ENCODE measurements at regions not wholly inside any gene's neighbourhood (a gene's known extent, or its start where the extent isn't known, plus 50 kb on each side); places are given as distances from the start of the nearest gene placed in this dataset.
"Not testable (repeated sequence)": the region's sequence is repeated elsewhere in the genome, so short reads cannot be mapped to it uniquely, and the experiment has no call there.

DNA sequence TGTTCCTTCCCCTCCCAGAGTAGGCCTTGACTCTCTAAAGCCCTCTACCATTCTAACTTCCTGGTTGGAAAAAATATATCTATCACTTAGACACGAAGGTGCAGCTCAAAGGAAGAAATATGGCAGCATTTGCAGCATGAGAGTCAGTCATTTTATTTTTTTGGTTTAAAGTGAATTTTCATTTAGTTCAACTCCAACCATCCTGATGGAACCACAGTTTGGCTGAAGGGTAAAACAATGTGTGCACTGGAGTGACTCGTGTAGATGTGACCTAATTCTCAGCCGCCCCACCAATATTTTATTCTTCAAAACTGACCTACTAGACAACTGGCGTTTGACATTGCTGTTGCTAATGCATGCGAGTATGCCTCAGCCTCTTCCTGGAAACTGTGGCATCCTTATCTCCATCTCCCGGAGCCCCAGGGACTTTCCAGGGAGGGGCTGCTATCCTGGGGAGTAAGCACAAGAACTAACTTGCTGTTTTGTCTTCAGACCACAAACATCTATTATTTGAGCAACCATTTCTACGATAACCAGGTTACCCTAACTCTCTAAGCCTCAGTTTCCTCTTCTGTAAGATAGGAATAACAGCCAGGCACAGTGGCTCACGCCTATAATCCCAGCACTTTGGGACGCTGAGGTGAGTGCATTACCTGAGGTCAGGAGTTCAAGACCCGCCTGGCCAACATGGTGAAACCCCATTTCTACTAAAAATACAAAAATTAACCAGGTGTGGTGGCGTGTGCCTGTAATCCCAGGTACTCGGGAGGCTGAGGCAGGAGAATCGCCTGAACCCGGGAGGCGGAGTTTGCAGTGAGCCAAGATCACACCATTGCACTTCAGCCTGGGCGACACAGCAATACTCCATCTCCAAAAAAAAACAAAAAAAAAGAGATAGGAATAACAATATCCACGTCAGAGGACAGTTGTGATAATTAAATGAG is 148.7 kb upstream of the JARID2 start:
- DNase-seq = no peak

DNA sequence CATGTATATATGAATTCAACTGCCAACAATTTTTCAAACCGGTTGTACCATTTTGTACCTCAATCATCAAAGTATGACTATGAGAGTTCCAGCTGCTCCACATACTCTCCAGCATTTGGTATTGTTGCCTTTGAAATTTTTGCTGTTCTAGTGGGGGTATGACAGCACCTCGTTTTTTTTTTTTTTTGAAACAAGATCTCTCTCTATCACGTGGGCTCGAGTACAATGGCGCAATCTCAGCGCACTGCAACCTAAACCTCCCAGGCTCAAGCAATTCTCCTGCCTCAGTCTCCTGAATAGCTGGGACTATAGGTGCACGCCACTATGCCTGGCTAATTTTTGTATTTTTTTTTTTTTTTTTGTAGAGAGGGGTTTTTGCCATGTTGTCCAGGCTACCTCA is 144.7 kb upstream of the JARID2 start:
- DNase-seq = no peak

DNA sequence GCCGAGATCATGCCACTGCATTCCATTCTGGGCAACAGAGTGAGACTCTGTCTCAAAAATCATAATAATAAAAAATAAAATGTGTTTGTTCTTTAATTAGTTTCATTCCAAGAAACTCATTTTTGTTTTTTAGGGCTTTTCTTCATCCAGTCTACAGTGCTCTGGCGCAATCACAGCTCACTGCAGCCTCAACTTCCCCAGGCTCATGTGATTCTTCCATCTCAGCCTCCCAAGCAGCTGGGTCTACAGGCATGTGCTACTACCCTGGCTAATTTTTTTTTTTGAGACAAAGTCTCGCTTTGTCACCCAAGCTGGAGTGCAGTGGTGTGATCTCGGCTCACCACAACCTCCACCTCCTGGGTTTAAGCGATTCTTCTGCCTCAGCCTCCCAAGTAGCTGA is 143.6 kb upstream of the JARID2 start:
- no peak for DNase-seq

DNA sequence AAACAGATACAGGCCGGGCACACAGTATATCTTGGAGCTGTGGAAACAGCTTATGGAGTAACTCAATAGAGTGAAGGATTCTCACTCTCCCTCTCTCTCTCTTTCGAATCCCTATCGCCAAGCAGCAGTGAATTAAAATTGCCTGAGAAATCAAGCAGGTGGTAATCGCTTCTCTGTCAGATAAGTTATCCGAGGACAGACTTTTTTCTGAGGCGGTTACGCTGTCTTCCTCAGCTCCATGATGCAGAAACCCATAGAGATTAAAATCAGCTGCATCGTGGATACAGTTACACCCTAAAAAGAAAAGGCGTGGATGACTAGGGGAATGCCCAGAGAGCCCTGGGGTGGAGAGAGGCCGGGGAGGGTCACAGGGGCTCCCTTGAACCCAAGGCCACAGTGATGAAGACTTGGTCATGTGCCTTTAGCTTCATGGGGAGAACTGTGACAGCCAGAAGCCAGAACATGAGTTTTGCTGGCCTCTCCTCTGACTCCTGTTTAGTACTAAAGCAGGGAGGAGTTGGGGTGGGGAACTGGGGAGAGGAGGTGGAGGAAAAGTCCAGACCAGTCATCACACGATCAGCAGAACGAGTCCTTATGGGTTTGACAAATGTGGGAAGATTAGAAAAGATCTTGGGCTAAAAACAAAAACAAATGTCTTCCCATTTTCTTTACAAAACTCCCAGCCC is 138.8 kb upstream of the JARID2 start:
- DNase-seq = no peak

GRCh38 chr6:15107644-15108382 is 138.1 kb upstream of the JARID2 start:
- no peak for DNase-seq

GRCh38 chr6:15108383-15108715 is 137.5 kb upstream of the JARID2 start:
- DNase-seq = no peak

DNA sequence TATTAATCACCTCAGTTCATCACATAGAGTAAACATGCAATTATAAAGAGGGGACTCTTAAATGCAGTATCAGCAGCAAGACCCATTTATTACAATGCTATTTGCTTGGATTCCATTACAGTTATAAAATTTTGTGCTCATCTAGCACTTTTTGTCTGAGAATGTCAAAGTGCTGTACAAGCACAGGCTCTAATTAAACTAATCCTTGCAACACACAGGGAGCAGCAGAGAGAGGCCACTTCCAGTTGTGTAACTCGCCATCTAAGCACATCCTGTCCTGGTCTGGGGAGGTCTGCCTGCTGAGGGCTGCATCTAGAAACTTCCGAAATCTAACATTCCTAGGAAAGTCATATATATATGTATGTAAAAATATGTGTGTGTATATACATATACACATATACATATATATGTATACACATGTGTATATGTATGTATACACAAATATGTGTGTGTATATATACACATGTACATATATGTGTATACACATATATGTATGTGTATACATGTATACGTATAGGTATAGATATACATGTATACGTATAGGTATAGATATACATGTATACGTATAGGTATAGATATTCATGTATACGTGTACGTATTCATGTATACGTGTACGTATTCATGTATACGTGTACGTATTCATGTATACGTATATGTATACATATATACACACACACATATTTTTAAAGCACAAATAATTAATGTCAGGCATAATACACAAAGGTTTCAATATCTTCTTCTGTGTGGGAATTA is 136.4 kb upstream of the JARID2 start:
- no peak for DNase-seq

DNA sequence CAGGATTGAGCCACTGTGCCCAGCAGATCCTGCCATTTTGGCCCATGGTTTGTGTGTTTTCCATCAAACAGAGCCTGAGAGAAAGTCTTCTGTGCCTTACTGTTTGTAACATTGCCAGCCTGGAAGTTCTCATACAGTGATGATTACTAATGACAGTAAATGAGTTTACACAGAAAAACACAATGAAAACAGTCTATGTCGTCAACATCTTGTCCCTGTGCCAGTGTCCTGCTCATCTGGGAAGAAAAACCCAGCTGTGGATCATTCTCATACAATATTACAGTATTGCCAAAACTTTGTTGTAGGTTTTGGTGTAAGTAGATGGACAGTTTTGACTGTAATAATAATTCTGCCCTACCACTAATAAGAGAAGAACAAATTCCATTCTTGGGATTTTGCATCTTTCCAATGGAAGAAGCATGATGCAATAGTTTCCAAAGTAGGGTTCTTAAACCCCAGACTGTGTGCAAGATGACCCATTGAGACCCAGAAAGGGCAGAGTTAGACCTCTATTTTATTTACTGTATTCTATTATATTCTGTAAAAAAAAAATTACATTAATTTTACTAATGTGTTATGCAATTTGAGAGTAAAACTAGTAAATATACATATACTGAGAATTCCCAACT is 135.0 kb upstream of the JARID2 start:
- DNase-seq = no peak

DNA sequence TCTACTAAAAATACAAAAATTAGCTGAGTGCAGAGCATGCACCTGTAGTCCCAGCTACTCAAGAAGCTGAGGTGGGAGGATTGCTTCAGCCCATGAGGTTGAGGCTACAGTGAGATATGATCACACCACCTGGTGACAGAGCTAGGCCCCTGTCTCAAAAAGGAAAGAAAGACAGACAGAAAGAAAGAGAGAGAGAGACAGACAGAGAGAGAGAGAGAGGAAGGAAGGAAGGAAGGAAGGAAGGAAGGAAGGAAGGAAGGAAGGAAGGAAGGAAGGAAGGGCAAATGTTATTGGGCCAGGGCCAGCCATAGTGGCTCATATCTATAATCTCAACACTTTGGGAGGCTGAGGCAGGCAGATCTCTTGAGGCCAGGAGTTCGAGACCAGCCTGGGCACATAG is 134.3 kb upstream of the JARID2 start:
- DNase-seq = not testable (repeated sequence)

DNA sequence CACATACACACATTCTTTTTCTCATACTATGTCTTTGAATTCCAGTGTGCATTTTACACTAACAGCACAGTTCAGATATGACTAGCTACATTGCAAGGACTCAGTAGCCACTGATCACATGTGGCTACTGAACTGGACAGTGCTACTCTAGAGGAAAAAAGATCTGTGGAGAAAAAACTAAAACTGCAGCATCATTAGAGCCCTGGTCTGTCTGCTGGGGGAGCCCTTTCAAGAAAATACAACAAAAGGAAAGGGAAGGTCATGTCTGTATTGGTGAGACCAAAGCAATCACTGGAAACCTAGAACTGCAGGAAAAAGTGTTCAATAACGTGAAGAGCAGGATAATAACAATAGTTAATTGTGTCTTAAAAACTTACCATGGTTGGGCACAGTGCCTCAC is 132.3 kb upstream of the JARID2 start:
- no peak for DNase-seq

DNA sequence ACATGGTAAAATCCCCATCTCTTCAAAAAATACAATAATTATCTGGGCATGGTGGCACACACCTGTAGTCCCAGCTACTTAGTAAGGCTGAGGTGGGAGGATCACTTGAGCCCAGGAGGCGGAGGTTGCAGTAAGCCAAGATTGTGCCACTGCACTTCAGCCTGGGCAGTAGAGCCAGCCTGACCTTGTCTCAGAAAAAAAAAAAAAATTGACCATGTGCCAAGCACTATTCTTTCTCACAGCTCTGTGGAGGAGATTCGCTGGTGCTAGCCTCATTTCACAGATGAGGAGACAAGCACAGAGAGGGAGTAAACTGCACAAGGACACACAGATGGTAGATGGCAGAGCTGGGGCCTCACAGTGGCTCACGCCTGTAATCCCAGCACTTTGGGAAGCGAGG is 131.8 kb upstream of the JARID2 start:
- no peak for DNase-seq

GRCh38 chr6:15116889-15117288 is 129.0 kb upstream of the JARID2 start:
- DNase-seq = no peak

DNA sequence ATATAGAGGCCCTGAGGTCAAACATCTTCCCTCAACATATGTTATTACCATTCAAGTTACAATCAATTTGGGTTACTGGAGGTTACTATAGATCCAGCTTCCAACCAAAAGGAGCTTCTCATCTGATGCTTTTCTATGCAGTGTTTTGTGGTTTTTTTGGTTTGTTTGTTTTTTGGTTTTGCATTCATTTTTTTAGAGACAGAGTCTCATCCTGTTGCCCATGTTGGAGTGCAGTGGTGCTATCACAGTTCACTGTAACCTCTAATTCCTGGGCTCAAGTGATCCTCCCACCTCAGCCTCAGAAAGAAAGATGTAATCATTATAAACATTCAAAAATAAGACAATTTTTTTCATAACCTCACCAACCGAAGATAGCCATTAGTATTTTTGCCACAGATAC is 124.4 kb upstream of the JARID2 start:
- DNase-seq = no peak

DNA sequence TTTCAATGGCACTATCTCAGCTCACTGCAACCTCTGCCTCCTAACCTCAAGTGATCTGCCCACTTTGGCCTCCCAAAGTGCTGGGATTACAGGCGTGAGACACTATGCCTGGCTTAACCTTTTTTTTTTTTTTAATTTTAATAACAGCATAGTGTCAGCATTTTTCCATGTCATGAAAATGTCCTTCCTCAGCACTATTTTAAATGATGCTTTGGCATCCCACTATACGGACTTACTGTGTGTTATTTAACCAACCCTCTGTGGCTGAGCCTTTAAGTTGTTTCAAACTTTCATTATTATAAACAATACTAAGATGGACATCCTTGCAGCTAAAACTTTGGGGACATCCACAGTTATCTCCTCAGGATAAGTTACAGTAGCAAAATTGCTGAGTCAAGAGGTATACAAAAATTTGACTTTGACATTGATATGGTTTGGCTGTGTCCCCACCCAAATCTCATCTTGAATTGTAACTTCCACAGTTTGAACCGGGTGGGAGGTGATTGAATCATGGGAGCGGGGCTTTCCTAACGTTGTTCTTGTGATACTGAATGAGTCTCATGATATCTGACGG is 123.8 kb upstream of the JARID2 start:
- no peak for DNase-seq

- no peak for DNase-seq
Measured at GRCh38 chr6:15129887-15130286, 116.0 kb upstream of the JARID2 start.

DNA sequence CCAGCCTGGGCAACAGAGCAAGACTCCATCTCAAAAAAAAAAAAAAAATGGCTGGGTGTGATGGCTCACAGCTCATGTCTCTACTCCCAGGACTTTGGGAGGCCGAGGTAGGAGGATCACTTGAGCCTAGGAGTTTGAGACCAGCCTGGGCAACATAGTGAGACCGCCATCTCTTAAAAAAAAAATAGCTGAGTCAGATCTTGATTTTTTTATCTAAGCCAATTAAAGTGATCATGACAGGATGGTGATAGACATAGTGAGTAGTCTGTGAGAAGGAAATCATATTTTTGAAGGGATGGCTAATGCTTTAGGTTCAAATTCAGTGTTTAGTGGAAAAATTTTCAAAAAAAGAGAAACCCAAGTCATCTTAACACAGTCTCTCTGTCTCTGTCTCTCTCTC is 114.6 kb upstream of the JARID2 start:
- DNase-seq = no peak

- no peak for DNase-seq
Measured at GRCh38 chr6:15131651-15132061, 114.2 kb upstream of the JARID2 start.

- DNase-seq = no peak
Measured at GRCh38 chr6:15132167-15132566, 113.7 kb upstream of the JARID2 start.

- DNase-seq = no peak
Measured at GRCh38 chr6:15132854-15133670, 112.8 kb upstream of the JARID2 start.

- no peak for DNase-seq
Measured at GRCh38 chr6:15137086-15137485, 108.8 kb upstream of the JARID2 start.

DNA sequence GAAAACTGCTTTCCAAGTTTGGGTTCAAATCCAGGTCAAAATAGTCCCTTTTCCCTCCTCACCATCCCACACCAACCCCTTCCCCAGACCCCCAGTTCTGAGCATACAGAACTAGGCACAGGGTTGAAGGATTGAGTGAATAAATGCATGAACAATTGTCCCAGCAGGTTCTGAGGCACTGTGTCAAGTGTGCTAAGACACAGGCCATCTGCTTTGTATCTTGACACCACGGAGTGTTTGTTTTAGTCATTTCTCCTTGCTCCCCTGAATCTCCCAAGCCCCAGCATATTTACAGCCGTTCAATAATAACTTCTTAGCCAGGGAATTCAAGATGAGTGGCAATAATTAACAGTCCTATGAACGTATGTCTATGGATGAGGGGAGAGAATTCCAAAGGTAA is 102.8 kb upstream of the JARID2 start:
- no peak for DNase-seq

Measured in SHP77 (cell line).